Astrocyte (in vitro differentiated cells and primary cell): ENCODE measurements at regions not wholly inside any gene's neighbourhood (a gene's known extent, or its start where the extent isn't known, plus 50 kb on each side); places are given as distances from the start of the nearest gene placed in this dataset.
A peak's percentile ranks its signal among the peaks of the same experiment; 100 is the strongest.

Experiments
- DNase-seq: peaks from one replicate; pipeline ENCODE4 v3.0.0-alpha.2; 2010; ENCODE audit warnings: low read depth
- FAIRE-seq: peaks from 2 replicates; lab custom pipeline; 2011; peaks lifted over from hg19 to GRCh38; lab: Jason Lieb, UNC
- H2AFZ ChIP-seq: 2 replicates; pipeline ENCODE4 v1.6.0; 2012; ENCODE audit warnings: low read depth, low read length, inconsistent platforms
- H3K27ac ChIP-seq: 2 replicates; pipeline ENCODE4 v1.5.1; 2011; ENCODE audit warnings: low read depth, low read length, inconsistent platforms
- H3K27me3 ChIP-seq: 2 replicates; pipeline ENCODE4 v1.6.0; 2011; ENCODE audit warnings: low read length, inconsistent platforms; ENCODE audit not compliant: insufficient read depth
- H3K36me3 ChIP-seq: 2 replicates; pipeline ENCODE4 v1.5.1; 2011; ENCODE audit warnings: low read length, inconsistent platforms; ENCODE audit not compliant: insufficient read depth
- H3K4me1 ChIP-seq: 2 replicates; pipeline ENCODE4 v1.5.1; 2011; ENCODE audit warnings: low read length, inconsistent platforms; ENCODE audit not compliant: insufficient read depth
- H3K4me2 ChIP-seq: 2 replicates; pipeline ENCODE4 v1.6.0; 2012; ENCODE audit warnings: low read length, inconsistent platforms
- H3K4me3 ChIP-seq: 2 replicates; pipeline ENCODE4 v1.5.1; 2011; ENCODE audit warnings: low read depth, mild to moderate bottlenecking, low read length, inconsistent platforms; ENCODE audit not compliant: insufficient read depth
- H3K79me2 ChIP-seq: 2 replicates; pipeline ENCODE4 v1.6.0; 2012; ENCODE audit warnings: mild to moderate bottlenecking, low read length, inconsistent platforms; ENCODE audit not compliant: insufficient read depth
- H3K9ac ChIP-seq: 2 replicates; pipeline ENCODE4 v1.6.0; 2012; ENCODE audit warnings: mild to moderate bottlenecking, low read length, inconsistent platforms
- H3K9me3 ChIP-seq: 2 replicates; pipeline ENCODE4 v1.5.1; 2012; ENCODE audit warnings: low read depth, mild to moderate bottlenecking, low read length, inconsistent platforms; ENCODE audit not compliant: insufficient read depth
- H4K20me1 ChIP-seq: 2 replicates; pipeline ENCODE4 v1.6.0; 2012; ENCODE audit warnings: low read length, inconsistent platforms; ENCODE audit not compliant: insufficient read depth
- H3K27ac Mint-ChIP-seq: one replicate; pipeline ENCODE4 v1.8.0; 2021; ENCODE audit warnings: mild to moderate bottlenecking, mixed read lengths; ENCODE audit not compliant: unreplicated experiment
- H3K27me3 Mint-ChIP-seq: one replicate; pipeline ENCODE4 v1.8.0; 2021; ENCODE audit warnings: low read depth, mixed read lengths; ENCODE audit not compliant: unreplicated experiment
- H3K36me3 Mint-ChIP-seq: one replicate; pipeline ENCODE4 v1.8.0; 2021; ENCODE audit warnings: low read depth, mixed read lengths; ENCODE audit not compliant: unreplicated experiment
- H3K4me1 Mint-ChIP-seq: one replicate; pipeline ENCODE4 v1.8.0; 2021; ENCODE audit warnings: low read depth, mixed read lengths; ENCODE audit not compliant: unreplicated experiment
- H3K4me3 Mint-ChIP-seq: one replicate; pipeline ENCODE4 v1.8.0; 2021; ENCODE audit warnings: mild to moderate bottlenecking, moderate library complexity, mixed read lengths; ENCODE audit not compliant: unreplicated experiment
- H3K9me3 Mint-ChIP-seq: one replicate; pipeline ENCODE4 v1.8.0; 2021; ENCODE audit warnings: mild to moderate bottlenecking, mixed read lengths; ENCODE audit not compliant: unreplicated experiment
- EZH2 ChIP-seq: IDR thresholded peaks from 2 replicates; pipeline ENCODE4 v1.6.1; 2012; ENCODE audit warnings: mild to moderate bottlenecking, low read length, inconsistent platforms; ENCODE audit not compliant: insufficient read depth
- TF ChIP-seq, protein P1 (sequence below): IDR thresholded peaks from 2 replicates; pipeline ENCODE4 v1.5.1; 2011; ENCODE audit warnings: low read depth, mild to moderate bottlenecking, inconsistent platforms, low read length, moderate library complexity; ENCODE audit not compliant: insufficient read depth

DNA sequence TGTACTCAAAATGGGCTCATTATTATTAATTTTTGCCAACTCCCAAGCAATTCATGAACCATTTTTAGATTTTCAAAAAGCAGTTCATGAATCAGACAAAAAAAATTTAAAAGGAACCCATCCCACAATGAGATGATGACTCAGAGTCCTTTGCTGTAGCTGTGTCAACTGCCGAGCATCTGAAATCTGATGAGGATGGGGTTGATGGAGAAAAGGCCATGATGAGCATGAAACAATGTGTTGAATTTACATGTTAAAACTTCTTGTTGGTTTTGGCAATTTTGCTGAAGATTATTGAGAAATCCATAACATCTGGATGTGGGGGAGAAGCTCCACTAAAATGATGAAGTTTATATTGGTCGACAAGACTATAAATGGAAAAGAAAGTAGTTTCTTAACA is 378.0 kb downstream of the FOXG1 start:
- no peak overlapping the region for H3K9ac ChIP-seq
- peak; percentile 91 for DNase-seq
- Mint-ChIP-seq H3K27ac (no peak overlapping the region), H3K9me3 (no peaks in the 10 kb centered on the region), H3K4me3 (no peak overlapping the region), H3K27me3 (peaks cover 2% of the 10 kb centered on the region), H3K36me3 (no peaks in the 10 kb centered on the region), H3K4me1 (peaks cover 5% of the 10 kb centered on the region)
- peak; percentile 26 for FAIRE-seq
- no peak for TF ChIP-seq EZH2
- TF ChIP-seq, protein P1, sequence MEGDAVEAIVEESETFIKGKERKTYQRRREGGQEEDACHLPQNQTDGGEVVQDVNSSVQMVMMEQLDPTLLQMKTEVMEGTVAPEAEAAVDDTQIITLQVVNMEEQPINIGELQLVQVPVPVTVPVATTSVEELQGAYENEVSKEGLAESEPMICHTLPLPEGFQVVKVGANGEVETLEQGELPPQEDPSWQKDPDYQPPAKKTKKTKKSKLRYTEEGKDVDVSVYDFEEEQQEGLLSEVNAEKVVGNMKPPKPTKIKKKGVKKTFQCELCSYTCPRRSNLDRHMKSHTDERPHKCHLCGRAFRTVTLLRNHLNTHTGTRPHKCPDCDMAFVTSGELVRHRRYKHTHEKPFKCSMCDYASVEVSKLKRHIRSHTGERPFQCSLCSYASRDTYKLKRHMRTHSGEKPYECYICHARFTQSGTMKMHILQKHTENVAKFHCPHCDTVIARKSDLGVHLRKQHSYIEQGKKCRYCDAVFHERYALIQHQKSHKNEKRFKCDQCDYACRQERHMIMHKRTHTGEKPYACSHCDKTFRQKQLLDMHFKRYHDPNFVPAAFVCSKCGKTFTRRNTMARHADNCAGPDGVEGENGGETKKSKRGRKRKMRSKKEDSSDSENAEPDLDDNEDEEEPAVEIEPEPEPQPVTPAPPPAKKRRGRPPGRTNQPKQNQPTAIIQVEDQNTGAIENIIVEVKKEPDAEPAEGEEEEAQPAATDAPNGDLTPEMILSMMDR = no peak
- H3K4me2 ChIP-seq = peak overlapping the region; percentile 28
- H3K36me3 ChIP-seq = no peaks in the 10 kb centered on the region
- no peaks in the 10 kb centered on the region for H3K4me1 ChIP-seq
- H3K79me2 ChIP-seq = no peaks in the 10 kb centered on the region
- H3K27ac ChIP-seq = no peak overlapping the region
- H4K20me1 ChIP-seq = no peaks in the 10 kb centered on the region
- no peak overlapping the region for H3K4me3 ChIP-seq
- H2AFZ ChIP-seq = no peak overlapping the region
- no peaks in the 10 kb centered on the region for H3K9me3 ChIP-seq
- no peaks in the 10 kb centered on the region for H3K27me3 ChIP-seq

DNA sequence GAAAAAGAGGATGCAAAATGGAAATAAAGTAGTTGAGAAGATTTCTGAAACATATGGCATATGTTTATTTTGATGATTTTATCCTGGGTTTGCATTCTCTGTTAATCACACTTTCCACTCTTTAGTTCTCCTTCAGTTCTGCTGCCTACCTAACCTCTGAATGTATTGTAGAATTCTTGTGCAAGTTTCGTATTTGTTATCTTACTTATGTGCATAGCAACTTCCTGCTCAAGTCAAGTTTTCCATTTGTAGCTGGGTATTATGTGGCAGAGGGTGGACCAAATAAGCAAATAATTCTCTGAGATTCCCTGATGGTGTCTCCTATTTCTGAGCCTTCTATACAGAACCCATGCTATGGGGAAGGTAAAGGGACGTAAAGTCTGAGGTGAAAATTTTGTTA is 381.6 kb downstream of the FOXG1 start:
- DNase-seq (no peak), FAIRE-seq (no peak)
- H3K36me3 Mint-ChIP-seq = no peaks in the 10 kb centered on the region
- H3K4me1 ChIP-seq = no peaks in the 10 kb centered on the region
- no peaks in the 10 kb centered on the region for H3K27me3 ChIP-seq
- H3K4me3 ChIP-seq = no peak overlapping the region
- TF ChIP-seq EZH2 = no peak
- TF ChIP-seq, protein P1 = no peak
- peaks cover 2% of the 10 kb centered on the region for H3K27me3 Mint-ChIP-seq
- H3K4me3 Mint-ChIP-seq = no peak overlapping the region
- H4K20me1 ChIP-seq = no peaks in the 10 kb centered on the region
- H2AFZ ChIP-seq = no peak overlapping the region
- no peaks in the 10 kb centered on the region for H3K36me3 ChIP-seq
- no peak overlapping the region for H3K27ac Mint-ChIP-seq
- peaks cover 7% of the 10 kb centered on the region for H3K9me3 Mint-ChIP-seq
- no peak overlapping the region for H3K4me2 ChIP-seq
- H3K79me2 ChIP-seq = no peaks in the 10 kb centered on the region
- no peaks in the 10 kb centered on the region for H3K9me3 ChIP-seq
- H3K4me1 Mint-ChIP-seq = peaks cover 5% of the 10 kb centered on the region
- H3K27ac ChIP-seq = no peak overlapping the region
- H3K9ac ChIP-seq = no peak overlapping the region

DNA sequence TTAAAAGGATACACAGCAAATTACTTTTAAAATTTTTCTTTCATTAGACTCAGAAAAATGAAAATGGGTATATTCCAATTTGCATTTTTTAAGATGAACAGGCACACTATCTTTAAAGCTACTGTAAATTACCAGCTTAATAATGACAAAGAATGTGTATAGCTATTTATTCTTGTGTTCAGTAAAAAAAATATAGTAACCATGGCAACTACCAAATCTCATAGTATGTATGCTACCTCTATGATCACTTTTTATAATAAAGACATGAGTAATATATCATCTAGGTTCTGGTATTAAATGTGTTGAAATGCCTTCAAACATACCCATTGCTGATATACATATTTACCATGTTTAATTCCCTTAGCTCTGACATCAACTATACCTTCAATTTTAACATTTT is 383.2 kb downstream of the FOXG1 start:
- no peaks in the 10 kb centered on the region for H3K79me2 ChIP-seq
- Mint-ChIP-seq H3K36me3 (no peaks in the 10 kb centered on the region), H3K27ac (no peak overlapping the region), H3K9me3 (peaks cover 7% of the 10 kb centered on the region), H3K27me3 (peaks cover 2% of the 10 kb centered on the region), H3K4me3 (no peak overlapping the region), H3K4me1 (no peaks in the 10 kb centered on the region)
- no peaks in the 10 kb centered on the region for H3K36me3 ChIP-seq
- no peak for DNase-seq
- no peaks in the 10 kb centered on the region for H3K4me1 ChIP-seq
- no peak overlapping the region for H3K27ac ChIP-seq
- TF ChIP-seq, protein P1 = no peak
- no peak for TF ChIP-seq EZH2
- no peak overlapping the region for H3K4me3 ChIP-seq
- H3K9ac ChIP-seq = no peak overlapping the region
- H3K4me2 ChIP-seq = no peak overlapping the region
- H4K20me1 ChIP-seq = no peaks in the 10 kb centered on the region
- H3K27me3 ChIP-seq = no peaks in the 10 kb centered on the region
- no peak overlapping the region for H2AFZ ChIP-seq
- no peak for FAIRE-seq
- H3K9me3 ChIP-seq = no peaks in the 10 kb centered on the region
